ENCODE measurements at regions not wholly inside any gene's neighbourhood (a gene's known extent, or its start where the extent isn't known, plus 50 kb on each side); places are given as distances from the start of the nearest gene placed in this dataset.

GRCh38 chr9:108083160-108083750, 593.7 kb upstream of the KLF4 start:
- no peak for DNase-seq (ENCODE audit: low read depth)
- no peak overlapping the region for H3K4me3 ChIP-seq (ENCODE audit: low read depth, low read length)
- in situ Hi-C loops (cut with HindIII; ENCODE audit: low sequenced_read_pairs), result no loop called here
- no peak for TF ChIP-seq CTCF (IDR thresholded peaks at IDR 0.05; ENCODE audit: low read depth, low read length, missing control alignments)

GRCh38 chr9:108081112-108081511, 591.5 kb upstream of the KLF4 start:
- in situ Hi-C loops (cut with HindIII; ENCODE audit: low sequenced_read_pairs), result no loop called here
- DNase-seq (ENCODE audit: low read depth), result no peak
- no peak for TF ChIP-seq CTCF (IDR thresholded peaks at IDR 0.05; ENCODE audit: low read depth, low read length, missing control alignments)
- no peak overlapping the region for H3K4me3 ChIP-seq (ENCODE audit: low read depth, low read length)

- in situ Hi-C loops (cut with HindIII; ENCODE audit: low sequenced_read_pairs), result no loop called here
- no peak overlapping the region for H3K4me3 ChIP-seq (ENCODE audit: low read depth, low read length)
- TF ChIP-seq CTCF (IDR thresholded peaks at IDR 0.05; ENCODE audit: low read depth, low read length, missing control alignments), result no peak
- no peak for DNase-seq (ENCODE audit: low read depth)
These were observed 590.7 kb upstream of the KLF4 start for GRCh38 chr9:108080285-108080684.

GRCh38 chr9:108078811-108079210, 589.2 kb upstream of the KLF4 start:
- no peak for DNase-seq (ENCODE audit: low read depth)
- H3K4me3 ChIP-seq (ENCODE audit: low read depth, low read length), result no peak overlapping the region
- TF ChIP-seq CTCF (IDR thresholded peaks at IDR 0.05; ENCODE audit: low read depth, low read length, missing control alignments), result no peak
- in situ Hi-C loops (cut with HindIII; ENCODE audit: low sequenced_read_pairs), result loop anchor here (5.0 kb wide), 1 partner anchor 602 kb away; no protein-coding TSS in a partner anchor

GRCh38 chr9:108078375-108078774, 588.8 kb upstream of the KLF4 start:
- no peak for DNase-seq (ENCODE audit: low read depth)

GRCh38 chr9:108077556-108077955, 588.0 kb upstream of the KLF4 start:
- no peak overlapping the region for H3K4me3 ChIP-seq (ENCODE audit: low read depth, low read length)
- in situ Hi-C loops (cut with HindIII; ENCODE audit: low sequenced_read_pairs), result loop anchor here (5.0 kb wide), 1 partner anchor 600 kb away; no protein-coding TSS in a partner anchor
- no peak for TF ChIP-seq CTCF (IDR thresholded peaks at IDR 0.05; ENCODE audit: low read depth, low read length, missing control alignments)
- no peak for DNase-seq (ENCODE audit: low read depth)

More at GRCh38 chr9:108078375-108078774, 588.8 kb upstream of the KLF4 start:
- TF ChIP-seq CTCF (IDR thresholded peaks at IDR 0.05; ENCODE audit: low read depth, low read length, missing control alignments), result no peak
- H3K4me3 ChIP-seq (ENCODE audit: low read depth, low read length), result no peak overlapping the region
- in situ Hi-C loops (cut with HindIII; ENCODE audit: low sequenced_read_pairs), result loop anchor here (5.0 kb wide), 1 partner anchor 601 kb away; no protein-coding TSS in a partner anchor

Measured in astrocyte of the cerebellum (primary cell).